HG03565 (cell line): ENCODE measurements at regions not wholly inside any gene's neighbourhood (a gene's known extent, or its start where the extent isn't known, plus 50 kb on each side); places are given as distances from the start of the nearest gene placed in this dataset.

ENCODE experiments used
- ATAC-seq: cut with Tn5 transposase; IDR thresholded peaks from one replicate; pipeline ENCODE4 v1.9.1; 2021; ENCODE audit warnings: mild to moderate bottlenecking, moderate library complexity; ENCODE audit not compliant: unreplicated experiment

DNA sequence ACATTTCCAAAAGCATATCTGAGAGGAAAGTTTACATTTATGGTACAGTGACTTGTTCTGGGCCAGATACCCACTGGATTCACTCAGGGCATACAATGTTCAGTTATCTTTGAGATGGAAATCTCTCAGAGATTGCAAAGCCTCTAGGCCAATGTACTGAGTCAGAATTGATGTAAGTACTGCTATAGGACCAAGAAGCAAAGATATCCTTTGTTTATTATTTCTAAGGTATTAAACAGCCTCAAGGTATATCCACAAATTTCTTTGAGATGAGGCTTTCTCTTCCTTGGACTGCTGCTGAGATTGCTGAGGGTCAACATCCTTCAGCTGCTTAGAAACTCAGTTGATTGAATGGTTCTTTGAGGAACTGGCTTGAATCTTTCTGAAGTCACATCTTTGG is 484.0 kb downstream of the METTL15 start:
- no peak for ATAC-seq

DNA sequence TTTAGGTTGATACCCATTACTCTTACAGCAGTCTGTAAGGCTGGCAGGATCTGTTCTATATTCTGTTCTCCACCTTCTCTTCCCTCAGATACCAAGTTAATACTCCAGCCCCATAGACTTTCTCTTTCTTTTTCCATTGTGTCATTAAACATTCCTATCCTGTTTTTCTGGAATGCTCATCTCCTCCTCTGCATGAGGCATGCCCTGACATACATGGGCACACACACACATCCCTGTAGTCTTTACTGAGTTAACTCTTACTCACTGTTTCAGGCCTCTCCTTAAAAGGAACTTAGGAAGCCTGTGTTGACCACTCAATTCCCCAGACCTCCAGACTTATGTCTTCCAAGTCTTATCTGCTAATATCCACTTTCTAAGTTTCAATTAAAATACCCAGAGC is 476.8 kb downstream of the METTL15 start:
- ATAC-seq = no peak

GRCh38 chr11:28582506-28582905 is 474.3 kb downstream of the METTL15 start:
- ATAC-seq = no peak

- no peak for ATAC-seq
Observed at GRCh38 chr11:28581286-28582242, 473.4 kb downstream of the METTL15 start.

- no peak for ATAC-seq
Observed at GRCh38 chr11:28571371-28571770, 463.2 kb downstream of the METTL15 start.

DNA sequence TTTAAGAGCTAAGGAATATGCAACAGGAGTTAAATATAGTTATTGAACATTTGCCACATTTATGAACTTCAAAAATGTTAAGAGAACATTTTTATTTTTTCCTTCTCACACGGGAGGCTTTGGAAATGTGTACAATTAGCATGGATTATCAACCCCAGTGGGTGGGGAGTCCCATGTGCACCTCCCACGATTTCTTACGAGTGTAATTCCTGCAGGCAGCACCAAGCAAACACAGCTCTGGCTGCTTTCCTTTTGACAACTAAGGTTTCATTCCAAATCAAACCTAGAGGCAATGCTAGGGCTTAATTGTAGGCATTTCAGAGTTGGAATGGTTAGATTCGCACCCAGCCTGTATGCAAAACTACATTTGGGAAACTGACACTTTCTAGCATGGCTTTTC is 460.9 kb downstream of the METTL15 start:
- ATAC-seq = no peak

DNA sequence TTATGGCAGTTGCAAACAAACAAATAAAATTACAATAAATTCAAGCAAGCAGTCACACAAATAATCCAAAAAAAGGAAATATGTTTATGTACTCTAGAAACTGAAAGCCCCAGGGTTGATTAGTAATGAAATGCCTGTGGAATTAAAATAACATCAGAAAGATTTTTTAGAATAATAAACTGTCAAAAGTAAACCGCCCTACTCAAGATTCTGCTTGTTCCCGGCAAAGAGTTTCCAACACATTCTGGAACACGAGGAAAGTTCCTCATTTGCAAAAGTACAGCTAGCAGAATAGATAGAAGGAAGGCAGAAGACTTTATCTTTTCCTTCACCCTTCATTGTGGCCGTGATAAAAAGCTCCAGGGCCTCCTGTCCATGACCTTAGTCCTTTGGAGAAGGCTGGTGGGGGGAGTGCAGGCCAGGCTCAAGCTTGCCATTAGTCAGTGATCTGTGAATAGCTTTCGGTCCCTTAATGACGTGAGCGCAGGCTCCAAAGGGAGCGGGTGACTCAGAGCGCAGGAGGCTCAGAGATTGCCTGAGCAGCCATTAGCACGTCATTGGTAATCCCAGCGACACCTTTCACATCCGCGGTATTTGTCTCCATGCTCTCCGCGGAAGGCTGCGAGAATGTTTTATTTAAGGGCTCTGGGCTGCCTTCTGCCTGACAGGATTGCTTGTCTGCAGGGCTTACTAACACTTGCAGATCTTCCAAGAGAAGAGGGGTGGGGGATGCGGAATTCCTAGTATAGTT is 458.3 kb downstream of the METTL15 start:
- ATAC-seq = no peak

DNA sequence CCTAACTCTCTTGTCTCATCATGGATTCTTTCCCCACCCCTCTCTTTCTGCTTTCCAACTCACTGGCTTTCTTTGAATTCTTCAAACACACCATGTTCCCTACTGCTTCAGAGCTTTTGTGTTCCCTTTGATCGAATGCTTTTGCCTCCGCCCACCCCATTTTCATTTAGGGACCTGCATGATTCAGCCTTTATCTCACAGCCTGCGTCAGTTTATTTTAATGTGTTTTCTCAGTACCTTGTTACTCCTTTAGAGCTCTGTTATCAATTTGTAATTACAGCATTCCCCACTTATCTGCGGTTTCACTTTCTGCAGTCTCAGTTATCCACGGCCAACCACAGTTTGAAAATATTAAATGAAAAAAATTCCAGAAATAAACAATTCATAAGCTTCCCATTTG is 451.3 kb downstream of the METTL15 start:
- no peak for ATAC-seq

DNA sequence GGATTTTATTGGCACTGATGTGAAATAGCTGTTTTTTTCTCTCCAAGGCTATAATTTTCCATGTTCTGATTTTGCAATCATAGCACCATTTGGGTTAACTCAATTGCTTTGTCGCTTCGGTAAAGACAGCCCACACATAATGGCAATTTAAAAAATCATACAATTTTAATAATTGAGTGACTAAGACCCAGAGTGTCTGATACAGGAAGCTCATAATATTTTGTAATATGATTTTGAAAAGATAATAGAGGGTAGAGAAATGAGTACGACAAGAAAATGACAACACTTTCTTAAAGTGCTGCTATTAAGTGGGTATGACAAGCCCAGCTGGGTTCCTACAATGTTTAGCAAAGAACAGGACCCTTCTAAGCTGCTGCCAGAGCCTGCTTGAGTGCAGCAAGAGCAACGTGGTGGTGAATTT is 439.1 kb downstream of the METTL15 start:
- no peak for ATAC-seq

- no peak for ATAC-seq
Observed at GRCh38 chr11:28545536-28545935, 437.3 kb downstream of the METTL15 start.

- ATAC-seq = no peak
Observed at GRCh38 chr11:28542561-28542960, 434.4 kb downstream of the METTL15 start.

- no peak for ATAC-seq
Observed at GRCh38 chr11:28539239-28540030, 431.2 kb downstream of the METTL15 start.

- no peak for ATAC-seq
Observed at GRCh38 chr11:28537822-28538221, 429.6 kb downstream of the METTL15 start.

DNA sequence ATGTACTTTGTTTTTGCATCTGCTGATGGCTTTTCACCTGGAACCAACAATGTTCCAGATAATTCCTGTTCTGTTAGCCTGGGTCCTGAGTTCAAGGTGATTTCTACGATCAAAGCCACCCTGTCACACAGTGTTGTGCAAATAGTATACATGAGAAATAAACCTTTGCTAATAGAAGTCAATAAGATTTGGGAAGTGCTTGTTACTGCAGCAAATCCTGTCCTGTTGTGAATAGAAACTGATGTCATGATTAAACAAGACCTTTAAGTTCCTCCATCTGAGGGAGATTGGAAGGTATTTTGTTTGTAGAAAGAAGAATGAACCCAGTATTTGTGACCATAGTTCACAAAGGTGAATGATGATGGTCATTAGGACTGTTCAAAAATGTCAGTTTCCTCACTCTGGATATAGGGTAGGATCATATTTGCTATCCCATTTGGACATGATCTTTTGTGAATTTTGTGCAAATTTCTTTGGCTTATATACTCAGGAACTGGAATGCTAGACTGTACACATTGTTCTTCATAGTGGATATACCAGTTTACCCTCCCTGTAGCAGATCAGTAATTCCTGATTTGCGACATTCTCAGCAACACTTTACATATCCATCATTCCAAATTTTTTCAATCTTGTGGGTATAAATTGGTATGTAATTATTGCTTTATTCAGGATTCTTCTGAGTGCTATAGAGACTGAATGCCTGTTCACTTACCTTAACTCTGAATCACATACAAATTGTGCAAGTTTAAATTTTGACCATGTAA is 428.5 kb downstream of the METTL15 start:
- no peak for ATAC-seq

DNA sequence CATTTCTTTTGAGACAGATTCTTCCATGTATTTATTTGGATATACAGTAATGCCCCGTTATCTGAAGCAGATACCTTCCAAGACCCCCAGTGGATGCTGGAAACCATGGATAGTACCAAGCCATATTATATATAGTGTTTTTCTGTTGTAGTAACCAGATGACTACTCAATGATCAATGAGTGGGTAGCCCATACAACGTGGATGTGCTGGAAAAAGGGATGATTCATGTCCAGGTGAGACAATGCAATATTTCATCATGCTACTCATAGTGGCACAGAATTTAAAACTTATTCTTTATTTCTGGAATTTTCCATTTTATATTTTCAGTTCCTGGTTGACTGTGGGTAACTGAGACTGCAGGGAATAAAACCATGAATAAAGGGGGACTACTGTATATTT is 427.5 kb downstream of the METTL15 start:
- no peak for ATAC-seq

DNA sequence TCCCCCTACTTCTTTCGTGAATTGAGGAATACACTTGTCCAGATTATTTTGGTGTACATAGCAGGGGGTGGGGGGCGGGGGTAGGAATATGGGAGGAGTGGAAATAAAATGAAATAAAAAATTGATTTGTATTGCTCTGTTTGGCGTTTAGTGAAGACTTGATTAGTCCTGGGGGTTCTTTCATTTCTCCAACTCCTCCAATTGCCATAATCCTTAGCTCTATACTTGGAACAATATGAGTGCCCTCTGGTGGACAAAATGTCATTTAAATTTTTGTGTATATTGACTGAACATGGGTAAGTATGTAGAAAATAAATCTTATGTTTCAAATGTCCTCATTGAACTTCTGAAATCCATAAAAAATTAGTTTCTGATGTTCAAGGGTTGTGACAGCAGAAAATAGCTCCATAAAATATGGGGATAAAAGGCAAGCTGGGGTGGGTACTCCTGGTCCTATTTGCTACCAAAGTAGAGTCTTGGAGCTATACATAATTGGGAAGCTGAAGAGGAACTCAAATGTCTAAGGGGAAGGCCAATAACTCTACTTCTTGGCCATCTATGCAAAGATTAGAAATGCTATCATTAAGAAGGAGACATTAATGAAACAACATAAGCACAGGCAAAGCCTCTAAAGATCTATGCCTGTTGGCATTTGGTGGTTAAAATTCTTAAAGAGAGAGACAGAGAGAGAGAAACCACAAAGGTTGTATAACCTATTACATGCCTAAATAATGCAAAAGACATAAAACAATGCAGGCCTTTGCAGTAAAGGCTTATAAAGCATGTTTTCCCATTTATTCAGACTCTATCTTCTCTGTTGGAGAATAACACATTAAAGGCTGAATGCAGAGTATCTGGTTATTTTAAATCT is 421.6 kb downstream of the METTL15 start:
- ATAC-seq = no peak

GRCh38 chr11:28529046-28529445 is 420.9 kb downstream of the METTL15 start:
- ATAC-seq = no peak

DNA sequence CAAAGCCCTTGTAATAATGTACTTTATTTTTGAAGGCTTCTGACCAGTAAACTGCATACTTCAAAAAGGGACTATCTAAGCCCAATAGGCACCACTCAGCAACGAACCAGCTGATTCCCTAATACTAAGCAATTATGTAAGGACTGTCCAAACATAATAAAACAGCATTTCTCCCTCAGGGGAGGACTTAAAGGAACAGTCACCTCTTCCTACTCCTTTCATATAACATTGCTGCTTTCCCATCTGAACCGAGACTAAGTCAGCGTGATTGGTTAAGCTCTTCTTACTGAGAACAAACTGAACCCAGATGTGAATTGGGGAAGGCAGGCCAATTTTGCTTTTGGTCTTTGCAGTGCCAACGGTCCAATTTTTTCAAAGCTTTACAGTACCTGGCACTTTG is 420.0 kb downstream of the METTL15 start:
- ATAC-seq = no peak

- no peak for ATAC-seq
Observed at GRCh38 chr11:28526406-28526751, 418.2 kb downstream of the METTL15 start.
